ENCODE measurements at regions not wholly inside any gene's neighbourhood (a gene's known extent, or its start where the extent isn't known, plus 50 kb on each side); places are given as distances from the start of the nearest gene placed in this dataset.
"Not testable (repeated sequence)": the region's sequence is repeated elsewhere in the genome, so short reads cannot be mapped to it uniquely, and the experiment has no call there.

DNA sequence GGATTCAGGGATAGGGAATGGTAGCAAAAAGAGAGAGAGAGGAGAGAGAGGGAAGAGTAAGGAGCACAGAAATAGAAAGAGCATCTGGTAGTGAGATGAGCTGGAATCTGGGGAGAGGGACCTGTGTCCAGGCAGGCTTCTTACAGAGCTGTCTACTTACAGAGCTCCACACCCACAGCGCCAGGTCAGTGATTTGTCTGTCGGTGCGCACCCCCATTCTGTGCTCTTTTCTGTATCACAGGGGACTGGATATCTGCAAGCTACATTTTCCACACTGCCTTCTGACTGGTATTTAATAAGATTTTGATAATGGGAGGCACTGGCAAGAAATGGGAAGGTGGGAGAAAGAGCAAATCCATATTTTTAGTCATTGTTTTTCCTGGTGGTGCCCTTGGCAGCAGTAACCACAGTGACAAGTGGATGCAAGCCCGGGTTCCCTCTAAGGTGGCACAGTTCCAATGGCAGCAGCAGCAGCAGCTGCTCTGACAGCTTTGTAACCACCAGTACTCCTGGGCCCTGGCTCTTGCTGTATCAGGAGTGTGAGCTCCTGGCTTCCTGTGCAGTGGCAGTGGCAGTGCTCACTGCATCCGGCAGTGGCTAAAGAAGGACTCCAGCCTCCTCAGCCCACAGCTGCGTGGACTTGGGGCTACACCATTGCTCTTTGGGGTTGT, 300.5 kb downstream of the TRIML1 start:
- Histone ChIP-seq H3K79me2 (ENCODE audit: control insufficient read depth, insufficient read depth, low read length) (no peaks in the 10 kb centered on the region), H2AFZ (ENCODE audit: low read length) (no peak overlapping the region), H3K4me2 (ENCODE audit: extremely low read depth, insufficient read depth, low read length) (no peak overlapping the region), H3K27ac (ENCODE audit: insufficient read depth, low read length) (no peak overlapping the region), H3K9ac (ENCODE audit: insufficient read depth, low read length) (no peak overlapping the region), H3K9me3 (ENCODE audit: control insufficient read depth, insufficient read depth, low read depth, low read length) (no peaks in the 10 kb centered on the region), H4K20me1 (ENCODE audit: control insufficient read depth, extremely low read depth, insufficient read depth, low read length) (no peaks in the 10 kb centered on the region), H3K27me3 (ENCODE audit: control insufficient read depth, insufficient read depth, low read length) (no peaks in the 10 kb centered on the region), H3K4me3 (replicated peaks in 1 of 4; ENCODE audit: control extremely low read depth in 1 of 4, insufficient read depth in 1 of 4, low read depth in 3 of 4, low read length in 4 of 4) (no peak overlapping the region), H3K36me3 (ENCODE audit: control insufficient read depth, insufficient read depth, low read length) (no peaks in the 10 kb centered on the region), H3K4me1 (ENCODE audit: control insufficient read depth, extremely low read depth, insufficient read depth, low read length) (no peaks in the 10 kb centered on the region)
- peak in 1 of 2 donors; percentile 14 for DNase-seq (ENCODE audit: low read depth in 2 of 2)
- TF ChIP-seq EZH2 (IDR thresholded peaks at IDR 0.05; ENCODE audit: low read length, missing control alignments): no peak
- TF ChIP-seq, protein P1, sequence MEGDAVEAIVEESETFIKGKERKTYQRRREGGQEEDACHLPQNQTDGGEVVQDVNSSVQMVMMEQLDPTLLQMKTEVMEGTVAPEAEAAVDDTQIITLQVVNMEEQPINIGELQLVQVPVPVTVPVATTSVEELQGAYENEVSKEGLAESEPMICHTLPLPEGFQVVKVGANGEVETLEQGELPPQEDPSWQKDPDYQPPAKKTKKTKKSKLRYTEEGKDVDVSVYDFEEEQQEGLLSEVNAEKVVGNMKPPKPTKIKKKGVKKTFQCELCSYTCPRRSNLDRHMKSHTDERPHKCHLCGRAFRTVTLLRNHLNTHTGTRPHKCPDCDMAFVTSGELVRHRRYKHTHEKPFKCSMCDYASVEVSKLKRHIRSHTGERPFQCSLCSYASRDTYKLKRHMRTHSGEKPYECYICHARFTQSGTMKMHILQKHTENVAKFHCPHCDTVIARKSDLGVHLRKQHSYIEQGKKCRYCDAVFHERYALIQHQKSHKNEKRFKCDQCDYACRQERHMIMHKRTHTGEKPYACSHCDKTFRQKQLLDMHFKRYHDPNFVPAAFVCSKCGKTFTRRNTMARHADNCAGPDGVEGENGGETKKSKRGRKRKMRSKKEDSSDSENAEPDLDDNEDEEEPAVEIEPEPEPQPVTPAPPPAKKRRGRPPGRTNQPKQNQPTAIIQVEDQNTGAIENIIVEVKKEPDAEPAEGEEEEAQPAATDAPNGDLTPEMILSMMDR (conservative IDR thresholded peaks at IDR 0.05 in 1 of 2, IDR thresholded peaks at IDR 0.05 in 1 of 2; ENCODE audit: low read depth in 1 of 2, low read length in 2 of 2): no peak

- Histone ChIP-seq H3K36me3 (ENCODE audit: control insufficient read depth, insufficient read depth, low read length) (no peaks in the 10 kb centered on the region), H3K4me3 (replicated peaks in 1 of 4; ENCODE audit: control extremely low read depth in 1 of 4, insufficient read depth in 1 of 4, low read depth in 3 of 4, low read length in 4 of 4) (no peak overlapping the region), H3K9ac (ENCODE audit: insufficient read depth, low read length) (no peak overlapping the region), H3K27ac (ENCODE audit: insufficient read depth, low read length) (no peak overlapping the region), H2AFZ (ENCODE audit: low read length) (no peak overlapping the region), H3K9me3 (ENCODE audit: control insufficient read depth, insufficient read depth, low read depth, low read length) (no peaks in the 10 kb centered on the region), H3K4me1 (ENCODE audit: control insufficient read depth, extremely low read depth, insufficient read depth, low read length) (no peaks in the 10 kb centered on the region), H3K27me3 (ENCODE audit: control insufficient read depth, insufficient read depth, low read length) (no peaks in the 10 kb centered on the region), H3K79me2 (ENCODE audit: control insufficient read depth, insufficient read depth, low read length) (no peaks in the 10 kb centered on the region), H4K20me1 (ENCODE audit: control insufficient read depth, extremely low read depth, insufficient read depth, low read length) (no peaks in the 10 kb centered on the region), H3K4me2 (ENCODE audit: extremely low read depth, insufficient read depth, low read length) (no peak overlapping the region)
- no peak for DNase-seq (ENCODE audit: low read depth in 2 of 2)
- TF ChIP-seq, protein P1 (conservative IDR thresholded peaks at IDR 0.05 in 1 of 2, IDR thresholded peaks at IDR 0.05 in 1 of 2; ENCODE audit: low read depth in 1 of 2, low read length in 2 of 2): no peak
- no peak for TF ChIP-seq EZH2 (IDR thresholded peaks at IDR 0.05; ENCODE audit: low read length, missing control alignments)
Measured at GRCh38 chr4:188444500-188444899, 305.3 kb downstream of the TRIML1 start.

DNA sequence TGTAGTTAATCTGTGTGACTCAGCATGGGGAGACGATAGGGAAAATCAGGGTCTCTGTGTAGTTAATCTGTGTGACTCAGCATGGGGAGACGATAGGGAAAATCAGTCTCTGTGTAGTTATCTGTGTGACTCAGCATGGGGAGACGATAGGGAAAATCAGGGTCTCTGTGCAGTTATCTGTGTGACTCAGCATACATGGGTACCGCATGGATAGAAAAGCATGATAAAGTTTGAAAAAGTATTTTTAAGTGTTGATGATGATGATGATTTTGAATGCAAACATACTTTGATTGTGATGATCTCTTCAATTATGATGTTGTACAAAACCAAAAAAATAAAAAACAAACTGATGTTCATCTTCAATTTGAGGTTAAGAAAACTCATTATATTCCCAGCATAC, 309.8 kb downstream of the TRIML1 start:
- H3K4me3 ChIP-seq (replicated peaks in 1 of 4; ENCODE audit: control extremely low read depth in 1 of 4, insufficient read depth in 1 of 4, low read depth in 3 of 4, low read length in 4 of 4); H2AFZ ChIP-seq (ENCODE audit: low read length); H3K27me3 ChIP-seq (ENCODE audit: control insufficient read depth, insufficient read depth, low read length); H4K20me1 ChIP-seq (ENCODE audit: control insufficient read depth, extremely low read depth, insufficient read depth, low read length); H3K27ac ChIP-seq (ENCODE audit: insufficient read depth, low read length); H3K9ac ChIP-seq (ENCODE audit: insufficient read depth, low read length); H3K9me3 ChIP-seq (ENCODE audit: control insufficient read depth, insufficient read depth, low read depth, low read length); DNase-seq (ENCODE audit: low read depth in 2 of 2); H3K79me2 ChIP-seq (ENCODE audit: control insufficient read depth, insufficient read depth, low read length); H3K4me2 ChIP-seq (ENCODE audit: extremely low read depth, insufficient read depth, low read length); H3K4me1 ChIP-seq (ENCODE audit: control insufficient read depth, extremely low read depth, insufficient read depth, low read length); H3K36me3 ChIP-seq (ENCODE audit: control insufficient read depth, insufficient read depth, low read length): not testable (repeated sequence)

Data from fibroblast of lung (primary cell).